ES-I3 (cell line): ENCODE measurements at regions not wholly inside any gene's neighbourhood (a gene's known extent, or its start where the extent isn't known, plus 50 kb on each side); places are given as distances from the start of the nearest gene placed in this dataset.
"Not testable (repeated sequence)": the region's sequence is repeated elsewhere in the genome, so short reads cannot be mapped to it uniquely, and the experiment has no call there.

ENCODE experiments used
- H3K36me3 ChIP-seq: 2 replicates; pipeline ENCODE4 v1.6.1; 2013; ENCODE audit warnings: mild to moderate bottlenecking, low read length, control low read depth, moderate library complexity; ENCODE audit not compliant: insufficient read depth
- H3K4me1 ChIP-seq: 2 replicates; pipeline ENCODE4 v1.6.1; 2013; ENCODE audit warnings: mild to moderate bottlenecking, control low read depth, low read length; ENCODE audit not compliant: insufficient read depth
- H3K9ac ChIP-seq: 2 replicates; pipeline ENCODE4 v1.6.1; 2013; ENCODE audit warnings: low read depth, mild to moderate bottlenecking, low read length, moderate library complexity
- H3K9me3 ChIP-seq: 2 replicates; pipeline ENCODE4 v1.6.1; 2013; ENCODE audit warnings: mild to moderate bottlenecking, low read length, moderate library complexity; ENCODE audit not compliant: control insufficient read depth, insufficient read depth

GRCh38 chr2:35503738-35504199 is 851.8 kb upstream of the CRIM1 start:
- Histone ChIP-seq H3K9me3 (no peaks in the 10 kb centered on the region), H3K36me3 (no peaks in the 10 kb centered on the region), H3K4me1 (no peaks in the 10 kb centered on the region), H3K9ac (no peak overlapping the region)

- Histone ChIP-seq H3K9ac (no peak overlapping the region), H3K36me3 (no peaks in the 10 kb centered on the region), H3K4me1 (no peaks in the 10 kb centered on the region), H3K9me3 (no peaks in the 10 kb centered on the region)
These were observed 852.3 kb upstream of the CRIM1 start for GRCh38 chr2:35503311-35503710.

GRCh38 chr2:35501076-35501475 is 854.5 kb upstream of the CRIM1 start:
- Histone ChIP-seq H3K36me3 (no peaks in the 10 kb centered on the region), H3K9me3 (no peaks in the 10 kb centered on the region), H3K4me1 (no peaks in the 10 kb centered on the region), H3K9ac (no peak overlapping the region)

GRCh38 chr2:35496022-35496421 is 859.6 kb upstream of the CRIM1 start:
- Histone ChIP-seq H3K9me3 (no peaks in the 10 kb centered on the region), H3K9ac (no peak overlapping the region), H3K4me1 (no peaks in the 10 kb centered on the region), H3K36me3 (no peaks in the 10 kb centered on the region)

GRCh38 chr2:35495182-35495581 is 860.4 kb upstream of the CRIM1 start:
- Histone ChIP-seq H3K36me3 (no peaks in the 10 kb centered on the region), H3K9ac (no peak overlapping the region), H3K9me3 (no peaks in the 10 kb centered on the region), H3K4me1 (no peaks in the 10 kb centered on the region)

- H3K9me3 ChIP-seq, H3K9ac ChIP-seq, H3K36me3 ChIP-seq, H3K4me1 ChIP-seq: not testable (repeated sequence)
These were observed 877.5 kb upstream of the CRIM1 start for GRCh38 chr2:35478121-35478520.

- H3K4me1 ChIP-seq = no peaks in the 10 kb centered on the region
- H3K9me3 ChIP-seq = no peaks in the 10 kb centered on the region
- no peak overlapping the region for H3K9ac ChIP-seq
- no peaks in the 10 kb centered on the region for H3K36me3 ChIP-seq
These were observed 887.3 kb upstream of the CRIM1 start for GRCh38 chr2:35468245-35468644.

- Histone ChIP-seq H3K9ac (no peak overlapping the region), H3K36me3 (no peaks in the 10 kb centered on the region), H3K4me1 (no peaks in the 10 kb centered on the region), H3K9me3 (no peaks in the 10 kb centered on the region)
These were observed 891.6 kb upstream of the CRIM1 start for GRCh38 chr2:35463805-35464596.

GRCh38 chr2:35462226-35462998 is 893.2 kb upstream of the CRIM1 start:
- Histone ChIP-seq H3K9me3 (no peaks in the 10 kb centered on the region), H3K36me3 (no peaks in the 10 kb centered on the region; the same call in 1 of the 2 replicates)

GRCh38 chr2:35461406-35461805 is 894.2 kb upstream of the CRIM1 start:
- H3K9me3 ChIP-seq = no peaks in the 10 kb centered on the region
- no peaks in the 10 kb centered on the region; the same call in 1 of the 2 replicates for H3K36me3 ChIP-seq
- H3K4me1 ChIP-seq = no peaks in the 10 kb centered on the region
- H3K9ac ChIP-seq = no peak overlapping the region

More at GRCh38 chr2:35462226-35462998, 893.2 kb upstream of the CRIM1 start:
- Histone ChIP-seq H3K4me1 (no peaks in the 10 kb centered on the region), H3K9ac (no peak overlapping the region)

GRCh38 chr2:35454966-35455638 is 900.5 kb upstream of the CRIM1 start:
- no peaks in the 10 kb centered on the region; the same call in 1 of the 2 replicates for H3K36me3 ChIP-seq
- H3K9me3 ChIP-seq = no peaks in the 10 kb centered on the region
- H3K9ac ChIP-seq = no peak overlapping the region
- H3K4me1 ChIP-seq = peaks cover 7% of the 10 kb centered on the region; the same call in 1 of the 2 replicates

GRCh38 chr2:35447821-35448220 is 907.8 kb upstream of the CRIM1 start:
- Histone ChIP-seq H3K9ac (no peak overlapping the region), H3K9me3 (no peaks in the 10 kb centered on the region), H3K36me3 (no peaks in the 10 kb centered on the region), H3K4me1 (peaks cover 3% of the 10 kb centered on the region; the same call in 1 of the 2 replicates)

- H3K9ac ChIP-seq = no peak overlapping the region
- H3K4me1 ChIP-seq = peaks cover 3% of the 10 kb centered on the region; the same call in 1 of the 2 replicates
- H3K36me3 ChIP-seq = no peaks in the 10 kb centered on the region
- H3K9me3 ChIP-seq = no peaks in the 10 kb centered on the region
These were observed 908.4 kb upstream of the CRIM1 start for GRCh38 chr2:35447215-35447614.

- Histone ChIP-seq H3K9me3 (no peaks in the 10 kb centered on the region), H3K9ac (no peak overlapping the region), H3K4me1 (no peaks in the 10 kb centered on the region; the same call in 1 of the 2 replicates), H3K36me3 (no peaks in the 10 kb centered on the region; the same call in 1 of the 2 replicates)
These were observed 912.5 kb upstream of the CRIM1 start for GRCh38 chr2:35443087-35443486.
